NCI-H226 (cell line): ENCODE measurements at regions not wholly inside any gene's neighbourhood (a gene's known extent, or its start where the extent isn't known, plus 50 kb on each side); places are given as distances from the start of the nearest gene placed in this dataset.
A peak's percentile ranks its signal among the peaks of the same experiment; 100 is the strongest.
"Not testable (repeated sequence)": the region's sequence is repeated elsewhere in the genome, so short reads cannot be mapped to it uniquely, and the experiment has no call there.

Source experiments
- DNase-seq: peaks from one replicate; pipeline ENCODE4 v3.0.0-alpha.2; 2015

- DNase-seq, result no peak
Measured at GRCh38 chr5:92371171-92371888, 988.2 kb upstream of the ARRDC3 start.

GRCh38 chr5:92370032-92370431 is 986.9 kb upstream of the ARRDC3 start:
- DNase-seq, result no peak

DNA sequence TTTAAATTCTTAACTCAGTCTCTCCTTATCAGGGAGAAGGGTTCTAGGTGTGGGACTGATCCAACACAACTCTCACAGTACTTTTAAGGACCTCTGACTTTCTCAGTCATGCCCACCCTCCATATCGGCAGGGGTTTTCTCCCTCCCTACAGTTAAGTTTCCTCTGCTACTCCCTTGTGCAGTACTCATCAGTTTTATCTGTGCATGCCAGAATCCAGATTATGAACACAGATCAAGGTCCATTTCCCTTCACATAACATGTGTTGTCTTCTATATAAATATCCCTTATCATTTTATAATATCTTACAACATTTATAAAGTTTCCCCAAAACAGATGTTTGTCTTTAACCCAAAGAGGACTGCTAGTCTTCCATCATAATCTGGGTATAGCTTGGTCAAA is 986.5 kb upstream of the ARRDC3 start:
- DNase-seq, result no peak

GRCh38 chr5:92364986-92365550 is 982.0 kb upstream of the ARRDC3 start:
- DNase-seq, result no peak

- no peak for DNase-seq
Measured at GRCh38 chr5:92353107-92354030, 970.3 kb upstream of the ARRDC3 start.

- DNase-seq, result peak; percentile 44
Measured at GRCh38 chr5:92337772-92338234, 954.7 kb upstream of the ARRDC3 start.

DNA sequence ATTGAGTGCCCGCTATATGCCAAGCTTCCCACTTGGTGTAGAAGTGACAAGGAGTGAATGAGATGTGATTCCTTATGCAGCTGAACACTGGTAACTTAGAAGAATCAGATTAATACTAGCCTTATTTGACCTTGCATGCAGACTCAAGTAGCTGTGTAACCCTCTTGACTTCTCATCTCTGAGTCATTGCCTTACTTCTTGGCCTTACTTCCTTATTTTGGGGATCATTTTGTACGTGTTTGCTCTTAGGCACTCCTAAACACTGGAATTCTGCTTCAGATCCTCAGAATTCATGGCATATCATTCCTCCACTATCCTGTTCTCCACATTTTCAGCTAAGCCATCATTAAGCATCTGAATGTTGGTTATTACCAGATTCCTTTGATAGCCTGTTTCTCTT is 948.9 kb upstream of the ARRDC3 start:
- peak; percentile 9 for DNase-seq

GRCh38 chr5:92330365-92330764 is 947.2 kb upstream of the ARRDC3 start:
- no peak for DNase-seq

DNA sequence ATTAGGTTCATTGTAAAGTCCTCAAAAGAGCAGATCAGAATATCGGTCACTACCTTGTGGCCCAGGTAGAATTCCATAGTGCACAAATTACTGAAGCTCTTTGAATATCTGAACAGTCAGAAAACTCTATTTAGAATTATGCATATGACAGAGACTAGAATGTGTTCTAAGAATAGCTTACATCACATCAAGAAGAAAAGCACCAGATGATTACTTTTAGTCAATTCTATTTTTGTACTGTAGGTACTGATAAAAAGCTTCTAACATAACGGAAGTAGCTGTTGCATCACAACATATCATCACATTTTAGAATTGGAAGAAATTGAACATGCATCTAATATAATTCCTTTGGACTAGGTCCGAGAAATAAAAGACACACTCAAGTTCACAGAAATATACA is 946.6 kb upstream of the ARRDC3 start:
- DNase-seq, result no peak

DNA sequence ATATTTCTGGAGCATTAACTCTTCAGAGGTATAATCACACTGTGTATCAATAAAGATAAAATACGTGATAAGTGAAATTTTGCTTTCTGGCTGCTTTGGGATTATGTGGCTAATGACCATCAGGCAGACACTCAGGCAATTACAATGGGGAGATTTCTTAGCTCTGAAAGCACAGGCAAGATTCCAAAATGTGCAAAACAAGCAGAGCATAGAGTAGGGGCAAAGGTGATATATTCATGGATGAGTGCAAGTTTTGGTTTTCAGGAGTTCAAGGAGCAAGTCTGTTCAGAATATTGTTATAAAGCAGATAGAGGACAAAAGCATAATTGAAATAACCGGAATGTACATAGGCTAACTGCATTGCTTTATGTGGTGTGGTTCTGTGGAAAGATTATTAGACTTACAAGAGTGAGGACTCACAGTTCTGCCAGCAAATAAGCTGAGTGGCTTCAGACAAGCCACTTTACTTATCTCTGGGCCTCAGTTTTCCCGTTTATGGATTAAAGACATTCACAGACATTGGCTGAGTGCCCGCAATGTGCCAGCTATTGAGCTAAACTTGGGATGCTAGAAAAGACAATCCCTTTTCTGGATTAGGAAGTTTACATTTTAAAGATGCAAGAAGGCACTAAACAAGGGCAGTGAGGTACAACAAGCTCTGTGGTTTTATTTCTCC is 945.6 kb upstream of the ARRDC3 start:
- DNase-seq, result no peak

- no peak for DNase-seq
Measured at GRCh38 chr5:92320446-92320845, 937.3 kb upstream of the ARRDC3 start.

DNA sequence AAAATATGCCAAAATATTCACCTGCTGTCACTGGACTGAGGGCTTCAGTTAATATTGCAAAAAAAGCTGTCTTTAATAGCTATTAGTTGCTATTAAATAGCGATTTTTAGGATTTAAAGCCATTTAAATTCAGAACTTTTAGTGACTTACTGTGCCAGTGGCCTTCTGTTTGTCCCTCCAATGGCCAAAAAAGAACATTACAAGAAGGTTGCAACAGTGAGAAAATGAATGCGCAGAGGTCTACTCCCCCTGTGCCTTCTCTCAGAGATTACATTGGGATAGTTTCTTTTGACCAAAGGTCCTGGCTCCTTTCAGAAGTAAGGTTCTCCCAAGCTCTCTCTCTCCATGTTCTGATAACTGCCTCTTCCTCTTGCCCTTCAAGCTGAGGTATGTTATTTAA is 930.3 kb upstream of the ARRDC3 start:
- no peak for DNase-seq

GRCh38 chr5:92309336-92309991 is 926.3 kb upstream of the ARRDC3 start:
- no peak for DNase-seq

DNA sequence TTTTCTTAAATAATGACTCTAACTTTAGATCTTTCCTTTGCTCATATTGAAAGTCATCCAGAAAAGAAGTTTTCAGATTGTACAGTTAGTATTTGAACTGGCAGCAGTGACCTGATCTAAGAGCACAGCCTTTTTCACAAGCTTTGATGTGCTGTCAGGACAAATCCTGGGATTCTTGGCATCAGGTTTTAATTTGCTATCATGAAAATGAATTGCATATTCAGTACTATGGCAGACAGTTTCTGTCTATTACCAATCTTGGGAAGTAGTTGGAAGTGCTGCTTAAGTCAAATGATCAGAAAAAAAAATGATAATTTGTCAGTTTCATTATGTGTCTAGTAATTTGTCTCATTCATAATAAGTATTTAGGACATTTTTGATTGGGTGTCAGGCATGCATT is 925.6 kb upstream of the ARRDC3 start:
- no peak for DNase-seq

GRCh38 chr5:92302356-92302755 is 919.2 kb upstream of the ARRDC3 start:
- DNase-seq, result not testable (repeated sequence)

- peak; percentile 13 for DNase-seq
Measured at GRCh38 chr5:92283521-92283920, 900.4 kb upstream of the ARRDC3 start.

DNA sequence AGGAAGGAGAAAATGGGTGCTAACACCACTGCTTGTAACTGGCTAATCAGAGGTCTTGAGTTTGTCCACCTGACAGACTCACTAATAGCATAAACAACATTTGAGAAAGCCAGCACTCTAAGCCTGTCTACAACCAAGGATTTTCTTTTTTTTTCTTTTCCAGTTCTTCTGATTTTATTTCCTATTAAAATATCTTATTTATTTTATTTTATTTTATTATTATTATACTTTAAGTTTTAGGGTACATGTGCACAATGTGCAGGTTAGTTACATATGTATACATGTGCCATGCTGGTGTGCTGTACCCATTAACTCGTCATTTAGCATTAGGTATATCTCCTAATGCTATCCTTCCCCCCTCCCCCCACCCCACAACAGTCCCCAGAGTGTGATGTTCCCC is 888.6 kb upstream of the ARRDC3 start:
- not testable (repeated sequence) for DNase-seq

GRCh38 chr5:92268343-92268742 is 885.2 kb upstream of the ARRDC3 start:
- DNase-seq, result no peak

GRCh38 chr5:92267830-92268229 is 884.7 kb upstream of the ARRDC3 start:
- no peak for DNase-seq

- no peak for DNase-seq
Measured at GRCh38 chr5:92265804-92266203, 882.7 kb upstream of the ARRDC3 start.

DNA sequence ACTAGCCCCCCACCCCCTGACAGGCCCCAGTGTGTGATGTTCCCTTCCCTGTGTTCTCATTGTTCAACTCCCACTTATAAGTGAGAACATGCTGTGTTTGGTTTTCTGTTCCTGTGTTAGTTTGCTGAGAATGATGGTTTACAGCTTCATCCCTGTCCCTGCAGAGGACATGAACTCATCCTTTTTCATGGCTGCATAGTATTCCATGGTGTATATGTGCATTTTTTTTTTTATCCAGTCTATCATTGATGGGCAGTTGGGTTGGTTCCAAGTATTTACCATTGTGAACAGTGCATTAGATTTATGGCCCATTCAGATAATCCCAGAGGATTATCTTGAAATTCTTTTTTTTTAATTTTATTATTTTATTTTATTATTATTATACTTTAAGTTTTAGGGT is 872.5 kb upstream of the ARRDC3 start:
- not testable (repeated sequence) for DNase-seq

DNA sequence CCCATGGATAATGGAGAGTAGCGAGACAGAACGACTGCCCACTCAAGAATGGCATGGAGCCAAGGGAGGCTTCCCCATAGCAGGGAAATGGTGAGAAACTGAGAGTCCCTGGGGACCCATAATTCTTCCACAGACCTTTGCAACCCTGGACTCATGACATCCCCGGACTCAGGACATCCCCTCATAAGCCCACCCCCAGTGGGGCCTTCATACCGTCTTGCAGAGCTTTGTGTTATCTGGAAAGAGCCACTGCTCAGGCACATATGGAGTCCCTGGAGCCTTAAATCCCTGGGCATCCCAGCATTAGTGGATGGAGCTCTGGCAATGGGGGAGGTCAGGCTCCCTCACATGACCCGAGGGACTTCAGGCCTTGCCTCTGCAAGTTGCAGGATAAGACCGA is 865.4 kb upstream of the ARRDC3 start:
- no peak for DNase-seq

DNA sequence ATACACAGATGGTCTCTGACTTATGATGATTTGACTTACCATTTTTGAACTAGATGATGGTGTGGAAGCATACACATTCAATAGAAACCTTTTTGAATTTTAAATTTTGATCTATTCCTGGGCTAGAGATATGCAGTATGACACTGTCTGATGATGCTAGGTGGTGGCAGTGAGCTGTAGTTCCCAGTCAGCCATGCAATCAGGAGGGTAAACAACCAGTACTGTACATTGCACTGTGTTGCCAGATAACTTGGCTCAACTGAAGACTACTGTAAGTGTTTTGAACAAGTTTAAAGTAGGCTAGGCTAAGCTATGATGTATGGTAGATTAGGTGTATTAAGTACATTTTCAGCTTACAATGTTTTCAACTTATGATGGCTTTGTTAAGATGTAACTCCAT is 859.1 kb upstream of the ARRDC3 start:
- DNase-seq, result no peak
